Mammary epithelial cell (primary cell): ENCODE measurements at regions not wholly inside any gene's neighbourhood (a gene's known extent, or its start where the extent isn't known, plus 50 kb on each side); places are given as distances from the start of the nearest gene placed in this dataset.

ENCODE experiments used
- CTCF ChIP-seq, 2 donors: IDR thresholded peaks in 1 of 2; conservative IDR thresholded peaks in 1 of 2; 2 replicates each; pipeline ENCODE4 v1.5.1; 2011 to 2012; ENCODE audit warnings: inconsistent platforms in 2 of 2, low read length in 2 of 2, mild to moderate bottlenecking in 2 of 2, control low read depth in 1 of 2, low read depth in 1 of 2; ENCODE audit not compliant: insufficient read depth in 1 of 2; ENCODE audit errors: extremely low read depth in 1 of 2
- EZH2 ChIP-seq: IDR thresholded peaks from 2 replicates; pipeline ENCODE4 v1.6.1; 2012; ENCODE audit warnings: low read length, inconsistent platforms, borderline replicate concordance

- TF ChIP-seq CTCF (conservative IDR thresholded peaks at IDR 0.05 in 1 of 2, IDR thresholded peaks at IDR 0.05 in 1 of 2; ENCODE audit: extremely low read depth in 1 of 2, insufficient read depth in 1 of 2, low read depth in 1 of 2, low read length in 2 of 2) (no peak), EZH2 (no peak)
Measured at GRCh38 chr15:31845791-31846190, 184.5 kb upstream of the CHRNA7 start.
